ENCODE measurements at regions not wholly inside any gene's neighbourhood (a gene's known extent, or its start where the extent isn't known, plus 50 kb on each side); places are given as distances from the start of the nearest gene placed in this dataset.

DNA sequence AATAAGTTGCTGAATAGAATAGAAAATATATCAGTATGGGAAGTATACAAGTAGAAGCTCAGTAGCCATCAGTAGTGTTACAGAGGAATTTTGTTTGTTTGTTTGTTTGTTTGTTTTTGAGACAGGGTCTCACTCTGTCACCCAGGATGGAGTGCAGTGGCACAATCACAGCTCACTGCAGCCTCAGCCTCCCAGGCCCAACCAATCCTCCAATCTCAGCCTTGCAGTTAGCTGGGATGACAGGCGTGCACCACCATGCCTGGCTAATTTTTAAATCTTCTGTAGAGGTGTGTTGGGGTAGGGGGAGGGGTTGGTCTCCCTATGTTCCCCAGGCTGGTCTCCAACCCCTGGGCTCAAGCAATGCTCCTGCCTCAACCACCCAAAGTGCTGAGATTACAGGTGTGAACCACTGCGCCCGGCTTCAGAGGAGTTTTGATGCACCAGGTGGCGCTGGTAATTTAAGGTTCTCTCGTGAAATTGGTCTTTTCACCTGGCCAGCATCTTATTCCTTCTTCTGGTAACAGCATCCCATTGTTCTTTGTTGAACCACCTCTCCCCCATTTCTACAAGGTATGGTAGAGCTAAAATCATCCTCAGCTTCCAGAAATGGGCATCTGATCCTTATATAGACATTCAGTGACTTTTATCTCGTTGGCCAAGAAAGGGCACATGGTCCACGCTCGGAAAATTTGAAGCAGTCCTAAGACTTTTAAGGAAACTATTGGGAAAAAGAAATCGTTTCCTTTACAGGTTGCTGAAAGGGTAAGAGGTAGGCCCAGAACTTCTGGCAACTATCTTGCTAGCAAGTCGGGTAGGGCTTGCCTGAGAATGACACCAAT, 157.1 kb downstream of the ARRDC3 start:
- Histone ChIP-seq H3K4me2 (ENCODE audit: insufficient read depth, low read length, poor library complexity, severe bottlenecking) (no peak overlapping the region), H3K4me1 (ENCODE audit: control insufficient read depth in 2 of 2, insufficient read depth in 1 of 2, low read depth in 1 of 2, low read length in 2 of 2) (no peaks in the 10 kb centered on the region), H3K14ac (ENCODE audit: low read length) (no peak overlapping the region), H3K36me3 (replicated peaks in 1 of 2; ENCODE audit: control insufficient read depth in 2 of 2, insufficient read depth in 2 of 2, low read length in 2 of 2) (no peaks in the 10 kb centered on the region), H4K91ac (ENCODE audit: low read depth, low read length, poor library complexity) (no peak overlapping the region), H2BK5ac (ENCODE audit: low read length) (no peak overlapping the region), H2BK120ac (ENCODE audit: low read depth, low read length) (no peak overlapping the region), H3K4ac (ENCODE audit: low read length) (no peak overlapping the region), H3K18ac (ENCODE audit: low read length) (no peak overlapping the region), H3K9ac (ENCODE audit: low read depth, low read length, poor library complexity) (no peak overlapping the region), H3K27me3 (ENCODE audit: control insufficient read depth in 3 of 3, insufficient read depth in 3 of 3, low read depth in 1 of 3, low read length in 3 of 3) (no peaks in the 10 kb centered on the region), H2AFZ (ENCODE audit: low read length) (no peak overlapping the region), H3K9me3 (replicated peaks in 1 of 2; ENCODE audit: control insufficient read depth in 2 of 2, insufficient read depth in 1 of 2, low read depth in 1 of 2, low read length in 2 of 2) (peaks cover 0 to 10% of the 10 kb centered on the region in 2 donors), H3K23ac (ENCODE audit: low read depth, low read length, poor library complexity) (no peak overlapping the region), H3K79me1 (ENCODE audit: low read depth, low read length) (no peaks in the 10 kb centered on the region), H2BK15ac (ENCODE audit: low read length) (no peak overlapping the region), H2BK12ac (ENCODE audit: low read length) (no peak overlapping the region), H2AK5ac (ENCODE audit: low read depth, low read length) (no peak overlapping the region), H4K8ac (ENCODE audit: low read depth, low read length) (no peak overlapping the region), H3K27ac (replicated peaks; ENCODE audit: low read length) (no peak overlapping the region), H3K4me3 (ENCODE audit: low read length in 2 of 2) (no peak overlapping the region)
- DNase-seq (ENCODE audit: low spot score) = no peak
- no CpG with 5 or more reads among the region's 10 CpGs for WGBS, 2 donors (ENCODE audit: extremely low coverage in 2 of 2, insufficient read length in 2 of 2, insufficient replicate concordance in 1 of 2)

GRCh38 chr5:91224969-91225368, 158.1 kb downstream of the ARRDC3 start:
- H3K23ac ChIP-seq (ENCODE audit: low read depth, low read length, poor library complexity) = no peak overlapping the region
- no peak overlapping the region for H3K4ac ChIP-seq (ENCODE audit: low read length)
- H2AK5ac ChIP-seq (ENCODE audit: low read depth, low read length) = no peak overlapping the region
- H2BK5ac ChIP-seq (ENCODE audit: low read length) = no peak overlapping the region
- H3K18ac ChIP-seq (ENCODE audit: low read length) = no peak overlapping the region
- WGBS, 2 donors (ENCODE audit: extremely low coverage in 2 of 2, insufficient read length in 2 of 2, insufficient replicate concordance in 1 of 2) = no CpG with 5 or more reads among the region's 2 CpGs
- H3K9ac ChIP-seq (ENCODE audit: low read depth, low read length, poor library complexity) = no peak overlapping the region
- H2AFZ ChIP-seq (ENCODE audit: low read length) = no peak overlapping the region
- H2BK12ac ChIP-seq (ENCODE audit: low read length) = no peak overlapping the region
- no peaks in the 10 kb centered on the region for H3K4me1 ChIP-seq (ENCODE audit: control insufficient read depth in 2 of 2, insufficient read depth in 1 of 2, low read depth in 1 of 2, low read length in 2 of 2)
- H4K91ac ChIP-seq (ENCODE audit: low read depth, low read length, poor library complexity) = no peak overlapping the region
- no peak overlapping the region for H3K14ac ChIP-seq (ENCODE audit: low read length)
- H3K79me1 ChIP-seq (ENCODE audit: low read depth, low read length) = no peaks in the 10 kb centered on the region
- peaks cover 0 to 4% of the 10 kb centered on the region in 2 donors for H3K9me3 ChIP-seq (replicated peaks in 1 of 2; ENCODE audit: control insufficient read depth in 2 of 2, insufficient read depth in 1 of 2, low read depth in 1 of 2, low read length in 2 of 2)
- no peaks in the 10 kb centered on the region for H3K36me3 ChIP-seq (replicated peaks in 1 of 2; ENCODE audit: control insufficient read depth in 2 of 2, insufficient read depth in 2 of 2, low read length in 2 of 2)
- no peak overlapping the region for H4K8ac ChIP-seq (ENCODE audit: low read depth, low read length)
- DNase-seq (ENCODE audit: low spot score) = no peak
- no peak overlapping the region for H3K4me2 ChIP-seq (ENCODE audit: insufficient read depth, low read length, poor library complexity, severe bottlenecking)
- H2BK120ac ChIP-seq (ENCODE audit: low read depth, low read length) = no peak overlapping the region
- no peak overlapping the region for H2BK15ac ChIP-seq (ENCODE audit: low read length)
- no peak overlapping the region for H3K27ac ChIP-seq (replicated peaks; ENCODE audit: low read length)
- H3K4me3 ChIP-seq (ENCODE audit: low read length in 2 of 2) = no peak overlapping the region
- no peaks in the 10 kb centered on the region for H3K27me3 ChIP-seq (ENCODE audit: control insufficient read depth in 3 of 3, insufficient read depth in 3 of 3, low read depth in 1 of 3, low read length in 3 of 3)

GRCh38 chr5:91224456-91224855, 158.7 kb downstream of the ARRDC3 start:
- H3K4me2 ChIP-seq (ENCODE audit: insufficient read depth, low read length, poor library complexity, severe bottlenecking) = no peak overlapping the region
- no peak overlapping the region for H4K91ac ChIP-seq (ENCODE audit: low read depth, low read length, poor library complexity)
- H3K27me3 ChIP-seq (ENCODE audit: control insufficient read depth in 3 of 3, insufficient read depth in 3 of 3, low read depth in 1 of 3, low read length in 3 of 3) = no peaks in the 10 kb centered on the region
- H2BK5ac ChIP-seq (ENCODE audit: low read length) = no peak overlapping the region
- no peak overlapping the region for H3K27ac ChIP-seq (replicated peaks; ENCODE audit: low read length)
- H2AK5ac ChIP-seq (ENCODE audit: low read depth, low read length) = no peak overlapping the region
- H2BK15ac ChIP-seq (ENCODE audit: low read length) = no peak overlapping the region
- no peaks in the 10 kb centered on the region for H3K4me1 ChIP-seq (ENCODE audit: control insufficient read depth in 2 of 2, insufficient read depth in 1 of 2, low read depth in 1 of 2, low read length in 2 of 2)
- no peak overlapping the region for H3K4me3 ChIP-seq (ENCODE audit: low read length in 2 of 2)
- no peak overlapping the region for H2BK12ac ChIP-seq (ENCODE audit: low read length)
- no peak overlapping the region for H3K18ac ChIP-seq (ENCODE audit: low read length)
- H3K79me1 ChIP-seq (ENCODE audit: low read depth, low read length) = no peaks in the 10 kb centered on the region
- H2AFZ ChIP-seq (ENCODE audit: low read length) = no peak overlapping the region
- no peak overlapping the region for H3K23ac ChIP-seq (ENCODE audit: low read depth, low read length, poor library complexity)
- no peak for DNase-seq (ENCODE audit: low spot score)
- peaks cover 0 to 3% of the 10 kb centered on the region in 2 donors for H3K9me3 ChIP-seq (replicated peaks in 1 of 2; ENCODE audit: control insufficient read depth in 2 of 2, insufficient read depth in 1 of 2, low read depth in 1 of 2, low read length in 2 of 2)
- H3K9ac ChIP-seq (ENCODE audit: low read depth, low read length, poor library complexity) = no peak overlapping the region
- H4K8ac ChIP-seq (ENCODE audit: low read depth, low read length) = no peak overlapping the region
- no peak overlapping the region for H3K4ac ChIP-seq (ENCODE audit: low read length)
- H2BK120ac ChIP-seq (ENCODE audit: low read depth, low read length) = no peak overlapping the region
- WGBS, 2 donors (ENCODE audit: extremely low coverage in 2 of 2, insufficient read length in 2 of 2, insufficient replicate concordance in 1 of 2) = no CpG with 5 or more reads among the region's 1 CpG
- no peak overlapping the region for H3K14ac ChIP-seq (ENCODE audit: low read length)
- no peaks in the 10 kb centered on the region for H3K36me3 ChIP-seq (replicated peaks in 1 of 2; ENCODE audit: control insufficient read depth in 2 of 2, insufficient read depth in 2 of 2, low read length in 2 of 2)

GRCh38 chr5:91223886-91224285, 159.2 kb downstream of the ARRDC3 start:
- Histone ChIP-seq H3K9me3 (replicated peaks in 1 of 2; ENCODE audit: control insufficient read depth in 2 of 2, insufficient read depth in 1 of 2, low read depth in 1 of 2, low read length in 2 of 2) (peaks cover 0 to 3% of the 10 kb centered on the region in 2 donors), H3K4me1 (ENCODE audit: control insufficient read depth in 2 of 2, insufficient read depth in 1 of 2, low read depth in 1 of 2, low read length in 2 of 2) (no peaks in the 10 kb centered on the region), H2AFZ (ENCODE audit: low read length) (no peak overlapping the region), H3K27ac (replicated peaks; ENCODE audit: low read length) (no peak overlapping the region), H4K8ac (ENCODE audit: low read depth, low read length) (no peak overlapping the region), H2BK15ac (ENCODE audit: low read length) (no peak overlapping the region), H2BK120ac (ENCODE audit: low read depth, low read length) (no peak overlapping the region), H2BK12ac (ENCODE audit: low read length) (no peak overlapping the region), H3K4me3 (ENCODE audit: low read length in 2 of 2) (no peak overlapping the region), H2BK5ac (ENCODE audit: low read length) (no peak overlapping the region), H3K4ac (ENCODE audit: low read length) (no peak overlapping the region), H4K91ac (ENCODE audit: low read depth, low read length, poor library complexity) (no peak overlapping the region), H3K79me1 (ENCODE audit: low read depth, low read length) (no peaks in the 10 kb centered on the region), H3K9ac (ENCODE audit: low read depth, low read length, poor library complexity) (no peak overlapping the region), H3K36me3 (replicated peaks in 1 of 2; ENCODE audit: control insufficient read depth in 2 of 2, insufficient read depth in 2 of 2, low read length in 2 of 2) (no peaks in the 10 kb centered on the region), H3K14ac (ENCODE audit: low read length) (no peak overlapping the region), H3K23ac (ENCODE audit: low read depth, low read length, poor library complexity) (no peak overlapping the region), H3K27me3 (ENCODE audit: control insufficient read depth in 3 of 3, insufficient read depth in 3 of 3, low read depth in 1 of 3, low read length in 3 of 3) (no peaks in the 10 kb centered on the region), H2AK5ac (ENCODE audit: low read depth, low read length) (no peak overlapping the region), H3K18ac (ENCODE audit: low read length) (no peak overlapping the region), H3K4me2 (ENCODE audit: insufficient read depth, low read length, poor library complexity, severe bottlenecking) (no peak overlapping the region)
- no peak for DNase-seq (ENCODE audit: low spot score)
- WGBS, 2 donors (ENCODE audit: extremely low coverage in 2 of 2, insufficient read length in 2 of 2, insufficient replicate concordance in 1 of 2) = no CpG with 5 or more reads among the region's 1 CpG
